Inflammatory macrophage treated with lipopolysaccharide for 4 hours (primary cell): ENCODE measurements at regions not wholly inside any gene's neighbourhood (a gene's known extent, or its start where the extent isn't known, plus 50 kb on each side); places are given as distances from the start of the nearest gene placed in this dataset.
"Not testable (repeated sequence)": the region's sequence is repeated elsewhere in the genome, so short reads cannot be mapped to it uniquely, and the experiment has no call there.

ENCODE experiments used
- DNase-seq: peaks from one replicate; pipeline ENCODE4 v3.0.0-alpha.2; 2020

GRCh38 chr4:13765539-13765938 lies 138.0 kb upstream of the BOD1L1 start:
- no peak for DNase-seq

DNA sequence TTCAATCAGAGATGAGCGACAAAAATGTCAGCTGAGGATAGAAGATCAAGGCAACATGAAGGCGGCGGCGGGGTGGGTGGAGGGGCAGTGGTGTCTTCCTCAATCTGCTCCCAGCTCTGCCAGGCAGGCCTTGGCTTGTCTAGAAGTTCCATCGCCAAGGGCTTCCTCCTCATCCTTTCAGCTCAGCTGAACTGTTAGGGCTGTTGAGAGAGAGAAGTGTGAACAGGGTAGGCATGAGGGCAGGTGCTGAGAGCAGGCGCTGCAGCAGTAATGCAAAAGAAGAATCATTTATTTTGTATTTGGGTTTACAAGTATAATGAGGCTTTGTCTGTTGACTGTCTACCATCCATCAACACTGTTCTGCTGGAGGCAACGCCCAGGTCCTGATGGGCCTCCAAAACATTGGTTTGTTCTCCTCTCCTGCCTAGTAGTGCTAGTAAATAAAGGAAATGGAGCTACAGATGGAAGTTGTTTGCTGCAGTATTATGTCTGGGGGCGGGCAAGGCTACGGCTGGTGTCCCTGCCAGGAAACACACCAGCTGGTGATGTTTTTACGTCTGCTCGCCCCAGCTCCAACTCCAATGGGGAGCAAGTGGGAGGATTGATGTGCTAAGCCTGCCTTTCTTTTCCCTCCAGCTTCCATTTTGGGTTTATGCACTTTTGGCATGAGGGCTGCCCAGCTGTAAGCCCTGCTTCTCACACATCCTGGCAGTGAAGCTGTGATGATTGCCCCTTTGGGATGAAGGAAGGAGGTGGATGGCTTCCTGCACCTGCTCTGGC lies 139.4 kb upstream of the BOD1L1 start:
- no peak for DNase-seq

DNA sequence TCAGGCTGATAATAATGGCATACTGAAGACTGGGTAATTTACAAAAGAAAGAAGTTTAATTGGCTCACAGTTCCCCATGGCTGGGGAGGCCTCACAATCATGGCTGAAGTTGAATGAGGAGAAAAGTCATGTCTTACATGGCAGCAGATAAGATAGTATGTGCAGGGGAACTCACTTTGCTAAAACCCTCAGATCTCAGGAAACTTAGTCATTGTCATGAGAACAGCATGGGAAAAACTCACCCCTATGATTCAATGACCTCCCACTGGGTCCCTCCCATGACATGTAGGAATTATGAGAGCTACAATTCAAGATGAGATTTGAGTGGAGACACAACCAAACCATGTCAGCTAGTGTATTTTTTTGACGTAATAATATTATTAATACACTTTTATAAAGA lies 149.8 kb upstream of the BOD1L1 start:
- no peak for DNase-seq

- no peak for DNase-seq
These were observed 150.8 kb upstream of the BOD1L1 start for GRCh38 chr4:13778367-13778766.

DNA sequence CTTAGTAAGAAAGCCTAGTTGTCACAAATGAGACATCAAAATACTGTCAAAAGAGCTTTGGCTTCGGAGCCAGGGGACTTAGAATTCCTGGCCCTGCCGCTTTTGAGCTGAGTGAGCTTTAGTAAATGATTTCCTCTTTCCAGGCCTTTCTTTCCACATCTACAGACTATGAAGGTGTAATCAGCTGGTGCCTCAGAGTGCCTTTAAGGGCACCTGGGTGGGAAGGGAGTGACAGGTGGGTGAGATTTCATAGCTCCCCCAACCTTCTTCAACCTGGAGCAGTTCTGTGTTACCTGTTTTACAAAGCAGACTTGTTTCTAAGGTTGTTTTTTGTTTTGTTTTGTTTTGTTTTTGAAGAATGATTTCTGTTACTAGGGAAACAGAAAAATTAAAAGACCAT lies 154.7 kb upstream of the BOD1L1 start:
- DNase-seq = no peak

GRCh38 chr4:13783800-13784411 lies 156.4 kb upstream of the BOD1L1 start:
- no peak for DNase-seq

DNA sequence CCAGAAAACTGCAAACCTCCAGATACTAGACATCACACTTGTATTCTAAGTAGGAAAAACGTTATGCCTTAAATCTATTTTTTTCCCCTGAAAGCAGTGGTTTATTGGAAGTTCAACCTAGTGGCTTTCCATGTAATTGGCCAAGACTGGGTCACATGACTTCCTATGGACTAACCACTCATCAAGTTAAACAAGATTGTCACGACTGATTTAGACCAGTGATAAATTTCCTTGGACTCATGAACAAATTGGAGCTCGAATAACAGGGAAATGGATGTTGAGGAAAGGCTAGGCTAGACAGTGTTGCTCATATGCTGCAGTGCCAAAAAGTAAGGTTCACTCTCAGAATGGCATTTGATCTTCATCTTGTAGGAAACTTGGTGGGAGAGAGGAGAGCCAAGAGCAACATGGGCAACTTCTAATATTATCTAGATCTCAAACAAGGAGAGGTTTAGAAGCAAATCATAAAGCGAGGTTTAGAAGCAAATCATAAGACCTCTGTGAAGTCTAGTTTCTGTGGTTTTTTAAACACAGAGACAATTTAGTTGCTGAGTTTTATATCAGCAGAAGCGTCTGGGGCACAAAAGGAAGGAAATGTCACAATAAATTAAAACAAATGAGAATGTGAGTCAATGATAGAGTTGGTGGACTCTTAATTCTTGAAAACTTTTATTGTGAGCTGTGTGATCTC lies 165.6 kb upstream of the BOD1L1 start:
- DNase-seq = no peak

DNA sequence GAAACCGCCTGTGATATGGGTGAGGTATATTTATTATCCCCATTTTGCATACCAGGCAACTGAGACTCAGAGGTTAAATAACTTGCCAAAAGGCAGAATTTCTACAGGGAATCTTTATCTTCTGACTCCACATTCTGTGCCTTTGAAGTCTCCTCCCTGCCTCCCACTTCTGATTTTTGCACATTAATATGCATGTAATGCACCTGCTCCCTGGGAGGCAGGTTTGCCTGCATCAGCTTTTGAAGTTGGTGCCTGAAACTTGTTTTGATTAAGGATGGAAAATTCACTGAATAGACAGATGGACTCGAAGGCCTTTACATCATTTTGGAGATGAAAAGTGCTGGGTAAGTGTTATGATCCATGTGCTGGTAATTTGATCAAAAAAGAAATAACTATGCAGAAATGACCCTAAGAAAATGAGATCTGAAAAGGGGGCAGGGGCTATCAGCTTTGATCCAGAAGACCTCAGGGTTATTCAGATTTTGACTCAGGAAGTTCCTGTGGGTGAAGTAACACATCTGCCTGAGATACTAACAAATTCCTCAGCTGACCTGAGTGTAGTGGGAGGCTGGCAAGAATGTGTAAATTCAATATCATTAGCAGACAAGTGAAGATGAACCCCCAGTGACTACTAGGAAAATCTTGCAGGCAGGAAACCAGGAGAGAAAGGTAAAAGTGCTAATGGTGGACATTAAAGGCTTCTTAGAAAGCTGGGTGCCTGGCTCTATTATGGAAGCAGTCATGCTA lies 167.5 kb upstream of the BOD1L1 start:
- no peak for DNase-seq

GRCh38 chr4:13797061-13797460 lies 169.5 kb upstream of the BOD1L1 start:
- DNase-seq = no peak

GRCh38 chr4:13815231-13815630 lies 187.7 kb upstream of the BOD1L1 start:
- no peak for DNase-seq

GRCh38 chr4:13816472-13816871 lies 188.9 kb upstream of the BOD1L1 start:
- DNase-seq = no peak

- no peak for DNase-seq
These were observed 194.0 kb upstream of the BOD1L1 start for GRCh38 chr4:13821522-13821921.

- not testable (repeated sequence) for DNase-seq
These were observed 198.3 kb upstream of the BOD1L1 start for GRCh38 chr4:13825822-13826221.

DNA sequence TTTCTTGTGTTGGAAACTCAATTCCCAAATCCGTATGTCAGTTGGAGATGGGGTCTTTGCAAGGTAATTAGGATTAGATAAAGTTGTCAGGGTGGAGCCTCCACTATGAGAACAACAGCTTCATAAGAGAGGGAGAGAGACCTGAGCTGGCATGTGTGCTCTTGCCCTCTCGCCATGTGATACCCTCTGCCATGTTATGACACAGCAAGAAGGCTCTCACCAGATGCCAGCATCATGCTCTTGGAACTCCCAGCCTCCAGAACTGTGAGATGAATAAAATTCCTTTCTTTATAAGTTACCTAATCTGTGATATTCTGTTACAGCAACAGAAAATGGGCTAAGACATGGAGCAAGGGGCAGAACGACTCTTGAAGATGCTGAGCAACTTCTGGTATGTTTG lies 201.9 kb upstream of the BOD1L1 start:
- no peak for DNase-seq

DNA sequence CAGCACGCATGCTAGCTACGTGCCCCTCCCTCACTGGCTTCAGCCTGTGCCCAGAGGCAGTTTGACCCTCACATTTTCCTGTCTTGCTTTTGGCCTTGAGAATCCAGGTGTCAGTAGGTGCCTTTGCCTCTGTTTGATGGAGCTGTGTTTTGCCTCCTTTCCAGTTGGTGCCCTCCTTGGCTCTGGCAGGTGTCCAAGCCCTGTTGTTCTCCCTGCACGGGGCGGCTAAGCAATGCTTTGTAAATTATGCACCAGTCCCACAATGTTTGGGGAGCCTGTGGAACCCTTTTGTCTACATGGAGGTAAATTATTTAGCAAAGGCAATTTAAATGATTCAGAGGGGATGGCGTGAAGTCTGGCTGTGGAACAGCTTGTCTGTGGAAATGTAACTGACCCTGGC lies 202.9 kb upstream of the BOD1L1 start:
- no peak for DNase-seq

DNA sequence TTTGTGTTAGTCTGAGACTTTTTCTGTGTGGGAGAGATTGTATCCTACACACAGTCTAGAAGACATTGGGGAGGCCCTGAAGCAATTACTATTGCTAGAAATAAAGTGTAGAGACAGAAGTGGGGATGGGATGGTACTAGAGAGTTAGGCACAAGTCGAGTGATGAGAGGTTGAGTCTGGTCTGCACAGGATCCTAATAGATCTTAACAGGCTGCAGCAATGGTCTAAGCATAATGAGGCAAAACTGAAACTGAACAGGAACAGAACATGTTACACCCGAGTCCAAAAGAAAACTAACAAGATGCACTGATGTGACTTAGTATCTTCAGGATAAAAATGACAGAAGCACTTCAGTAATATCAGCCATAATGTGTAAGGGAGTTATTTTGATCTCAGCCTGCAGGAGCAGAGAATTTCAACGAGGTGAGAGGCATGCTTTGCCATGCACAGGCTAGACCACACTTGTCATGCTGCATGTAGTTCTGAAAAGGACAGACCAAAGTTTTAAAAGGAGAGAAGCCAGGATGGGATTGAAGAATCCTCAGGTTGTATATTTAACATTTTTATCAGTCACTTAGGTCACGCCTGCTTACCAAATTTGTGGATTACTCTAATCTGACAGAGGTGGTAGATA lies 205.8 kb upstream of the BOD1L1 start:
- no peak for DNase-seq

- DNase-seq = no peak
These were observed 209.7 kb upstream of the BOD1L1 start for GRCh38 chr4:13836946-13837912.

GRCh38 chr4:13840502-13841190 lies 213.1 kb upstream of the BOD1L1 start:
- DNase-seq = no peak

GRCh38 chr4:13844740-13845139 lies 217.2 kb upstream of the BOD1L1 start:
- DNase-seq = no peak

DNA sequence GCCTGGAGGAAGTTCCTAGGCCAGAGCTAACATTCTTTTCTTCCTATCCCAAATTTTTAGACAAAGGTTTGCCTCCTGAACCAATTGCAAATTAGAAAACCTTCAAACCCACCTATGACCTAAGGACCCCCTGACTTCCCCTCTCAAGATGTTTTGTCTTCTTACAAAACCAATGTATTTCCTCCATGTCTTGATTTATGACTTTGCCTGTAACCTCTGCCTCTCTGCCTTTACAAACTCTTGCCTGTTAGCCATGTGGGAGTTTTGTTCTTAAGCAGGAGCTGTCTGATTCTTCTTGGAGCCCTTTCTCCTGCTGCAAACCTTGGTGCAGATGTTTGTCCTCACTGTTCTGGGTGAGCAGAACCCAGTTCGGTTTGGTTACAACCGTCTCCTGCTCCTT lies 222.3 kb upstream of the BOD1L1 start:
- no peak for DNase-seq
